ENCODE measurements at regions not wholly inside any gene's neighbourhood (a gene's known extent, or its start where the extent isn't known, plus 50 kb on each side); places are given as distances from the start of the nearest gene placed in this dataset.

GRCh38 chr4:138078751-138079520 is 163.2 kb downstream of the SLC7A11 start:
- DNase-seq, result no peak

- no peak for DNase-seq
Observed at GRCh38 chr4:138078253-138078652, 163.9 kb downstream of the SLC7A11 start.

GRCh38 chr4:138076561-138076960 is 165.6 kb downstream of the SLC7A11 start:
- no peak for DNase-seq

GRCh38 chr4:138070816-138071215 is 171.3 kb downstream of the SLC7A11 start:
- no peak for DNase-seq

- no peak for DNase-seq
Observed at GRCh38 chr4:138063581-138063980, 178.6 kb downstream of the SLC7A11 start.

GRCh38 chr4:138062929-138063328 is 179.2 kb downstream of the SLC7A11 start:
- DNase-seq, result peak; percentile 72

GRCh38 chr4:138056541-138056940 is 185.6 kb downstream of the SLC7A11 start:
- DNase-seq, result no peak

GRCh38 chr4:138055890-138056289 is 186.3 kb downstream of the SLC7A11 start:
- DNase-seq, result peak; percentile 57

GRCh38 chr4:138053641-138054301 is 188.4 kb downstream of the SLC7A11 start:
- DNase-seq, result peak; percentile 87

- no peak for DNase-seq
Observed at GRCh38 chr4:138052806-138053632, 189.1 kb downstream of the SLC7A11 start.

GRCh38 chr4:138051157-138051556 is 191.0 kb downstream of the SLC7A11 start:
- DNase-seq, result peak; percentile 75

- peak; percentile 27 for DNase-seq
Observed at GRCh38 chr4:138050601-138051000, 191.5 kb downstream of the SLC7A11 start.

GRCh38 chr4:138049355-138049754 is 192.8 kb downstream of the SLC7A11 start:
- no peak for DNase-seq

GRCh38 chr4:138047290-138047689 is 194.9 kb downstream of the SLC7A11 start:
- DNase-seq, result no peak

GRCh38 chr4:138045036-138045435 is 197.1 kb downstream of the SLC7A11 start:
- DNase-seq, result no peak

GRCh38 chr4:138039010-138039409 is 203.1 kb downstream of the SLC7A11 start:
- DNase-seq, result peak; percentile 19

GRCh38 chr4:138037696-138038095 is 204.5 kb downstream of the SLC7A11 start:
- DNase-seq, result peak; percentile 66

- peak; percentile 73 for DNase-seq
Observed at GRCh38 chr4:138035781-138036258, 206.3 kb downstream of the SLC7A11 start.

- peak; percentile 25 for DNase-seq
Observed at GRCh38 chr4:138034871-138035270, 207.3 kb downstream of the SLC7A11 start.

GRCh38 chr4:138032222-138032621 is 209.9 kb downstream of the SLC7A11 start:
- DNase-seq, result no peak

GRCh38 chr4:138030375-138030774 is 211.8 kb downstream of the SLC7A11 start:
- no peak for DNase-seq

- no peak for DNase-seq
Observed at GRCh38 chr4:138028923-138029322, 213.2 kb downstream of the SLC7A11 start.

Data from fibroblast of skin of back (primary cell).